ENCODE measurements at regions not wholly inside any gene's neighbourhood (a gene's known extent, or its start where the extent isn't known, plus 50 kb on each side); places are given as distances from the start of the nearest gene placed in this dataset.

- TF ChIP-seq, protein P1, sequence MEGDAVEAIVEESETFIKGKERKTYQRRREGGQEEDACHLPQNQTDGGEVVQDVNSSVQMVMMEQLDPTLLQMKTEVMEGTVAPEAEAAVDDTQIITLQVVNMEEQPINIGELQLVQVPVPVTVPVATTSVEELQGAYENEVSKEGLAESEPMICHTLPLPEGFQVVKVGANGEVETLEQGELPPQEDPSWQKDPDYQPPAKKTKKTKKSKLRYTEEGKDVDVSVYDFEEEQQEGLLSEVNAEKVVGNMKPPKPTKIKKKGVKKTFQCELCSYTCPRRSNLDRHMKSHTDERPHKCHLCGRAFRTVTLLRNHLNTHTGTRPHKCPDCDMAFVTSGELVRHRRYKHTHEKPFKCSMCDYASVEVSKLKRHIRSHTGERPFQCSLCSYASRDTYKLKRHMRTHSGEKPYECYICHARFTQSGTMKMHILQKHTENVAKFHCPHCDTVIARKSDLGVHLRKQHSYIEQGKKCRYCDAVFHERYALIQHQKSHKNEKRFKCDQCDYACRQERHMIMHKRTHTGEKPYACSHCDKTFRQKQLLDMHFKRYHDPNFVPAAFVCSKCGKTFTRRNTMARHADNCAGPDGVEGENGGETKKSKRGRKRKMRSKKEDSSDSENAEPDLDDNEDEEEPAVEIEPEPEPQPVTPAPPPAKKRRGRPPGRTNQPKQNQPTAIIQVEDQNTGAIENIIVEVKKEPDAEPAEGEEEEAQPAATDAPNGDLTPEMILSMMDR (conservative IDR thresholded peaks at IDR 0.05 in 1 of 2, IDR thresholded peaks at IDR 0.05 in 1 of 2; ENCODE audit: extremely low read depth in 1 of 2, insufficient read depth in 1 of 2, low read depth in 1 of 2, low read length in 2 of 2) = no peak
- no peak for TF ChIP-seq EZH2 (IDR thresholded peaks at IDR 0.05; ENCODE audit: borderline replicate concordance, low read length)
Observed at GRCh38 chr6:63477422-63478040, 94.7 kb upstream of the LOC128125822 start.

Measured in mammary epithelial cell (primary cell).